H1 (cell line): ENCODE measurements at regions not wholly inside any gene's neighbourhood (a gene's known extent, or its start where the extent isn't known, plus 50 kb on each side); places are given as distances from the start of the nearest gene placed in this dataset.

Experiments used
- CTCF ChIA-PET: fragments of 300-600 bp; sonication (Branson Sonifier 250); formaldehyde crosslinking; loops from one replicate; lab custom pipeline; 2021; ENCODE audit not compliant: partially characterized antibody; lab: Charles Lee
- POLR2A ChIA-PET: fragments of 300-600 bp; sonication (Branson Sonifier 250); formaldehyde crosslinking; loops from one replicate; lab custom pipeline; 2021; ENCODE audit warnings: inconsistent platforms; ENCODE audit not compliant: partially characterized antibody; lab: Charles Lee
- DNase-seq, 2 experiments: peaks; one replicate each; pipeline versions ENCODE4 v3.0.0 to v3.0.0-alpha.2; 2010 to 2022; ENCODE audit warnings: low spot score in 2 of 2, low read depth in 1 of 2, mixed read lengths in 1 of 2
- FAIRE-seq: peaks from 2 replicates; lab custom pipeline; 2011; peaks lifted over from hg19 to GRCh38; lab: Jason Lieb, UNC
- H2AFZ ChIP-seq: 2 replicates; pipeline ENCODE4 v1.8.1; 2012; ENCODE audit warnings: low read length, inconsistent platforms
- H2AK5ac ChIP-seq: 2 replicates; pipeline ENCODE4 v1.6.1; 2013; ENCODE audit warnings: low read depth, low read length
- H2BK120ac ChIP-seq: replicated peaks from 2 replicates; pipeline ENCODE3; 2013; ENCODE audit warnings: low read depth, low read length, inconsistent platforms
- H2BK12ac ChIP-seq: 2 replicates; pipeline ENCODE4 v1.6.1; 2013; ENCODE audit warnings: low read depth, low read length
- H2BK15ac ChIP-seq: 2 replicates; pipeline ENCODE4 v1.6.1; 2013; ENCODE audit warnings: low read length
- H2BK20ac ChIP-seq: 2 replicates; pipeline ENCODE4 v1.6.1; 2013; ENCODE audit warnings: low read length
- H2BK5ac ChIP-seq: 2 replicates; pipeline ENCODE4 v1.6.1; 2013; ENCODE audit warnings: low read depth, low read length
- H3K14ac ChIP-seq: 2 replicates; pipeline ENCODE4 v1.6.1; 2013; ENCODE audit warnings: inconsistent platforms; ENCODE audit not compliant: insufficient read length
- H3K18ac ChIP-seq: 2 replicates; pipeline ENCODE4 v1.6.1; 2013; ENCODE audit warnings: low read length; ENCODE audit errors: extremely low read depth
- H3K23ac ChIP-seq: 2 replicates; pipeline ENCODE4 v1.6.1; 2013; ENCODE audit warnings: inconsistent platforms; ENCODE audit not compliant: insufficient read length
- H3K23me2 ChIP-seq: 2 replicates; pipeline ENCODE4 v1.6.1; 2013; ENCODE audit warnings: low read depth, low read length
- H3K27ac ChIP-seq: 2 replicates; pipeline ENCODE4 v1.6.1; 2011; ENCODE audit warnings: low read depth, low read length, inconsistent platforms
- H3K27me3 ChIP-seq, 4 experiments: replicated peaks in 1 of 4; 1 replicate in 1 of 4; 2 replicates in 3 of 4; pipeline versions ENCODE4 v1.6.1 to v1.8.1; 2011 to 2013; ENCODE audit warnings: low read length in 3 of 4, mild to moderate bottlenecking in 3 of 4, inconsistent platforms in 2 of 4, mixed read lengths in 2 of 4, moderate library complexity in 1 of 4; ENCODE audit not compliant: control insufficient read depth in 3 of 4, insufficient read depth in 3 of 4; ENCODE audit errors: extremely low read depth in 1 of 4
- H3K36me3 ChIP-seq, 4 experiments: 2 replicates each; pipeline versions ENCODE4 v1.6.1 to v1.8.1; 2011 to 2013; ENCODE audit warnings: mild to moderate bottlenecking in 4 of 4, low read length in 3 of 4, moderate library complexity in 2 of 4, control low read depth in 1 of 4, inconsistent platforms in 1 of 4; ENCODE audit not compliant: insufficient read depth in 4 of 4, control insufficient read depth in 2 of 4
- H3K4ac ChIP-seq: replicated peaks from 2 replicates; pipeline ENCODE3; 2013; ENCODE audit warnings: low read length, low read depth, mixed read lengths, inconsistent platforms; ENCODE audit not compliant: insufficient read length
- H3K4me1 ChIP-seq, 4 experiments: replicated peaks in 1 of 4; 1 replicate in 1 of 4; 2 replicates in 3 of 4; pipeline versions ENCODE4 v1.6.1 to v1.8.1; 2011 to 2013; ENCODE audit warnings: low read length in 3 of 4, inconsistent platforms in 2 of 4, mixed read lengths in 1 of 4; ENCODE audit not compliant: insufficient read depth in 4 of 4, control insufficient read depth in 3 of 4
- H3K4me2 ChIP-seq, 2 experiments: 2 replicates each; pipeline versions ENCODE4 v1.6.1 to v1.8.1; 2011 to 2013; ENCODE audit warnings: low read depth in 2 of 2, low read length in 2 of 2, control low read depth in 1 of 2, inconsistent platforms in 1 of 2, mild to moderate bottlenecking in 1 of 2; ENCODE audit not compliant: insufficient read depth in 1 of 2
- H3K4me3 ChIP-seq, 4 experiments: fragments of 200-600, 300-600 bp in 1 of 4; sonication (generic), shearing (Covaris generic), sonication (Bioruptor Twin) in 1 of 4; 2 replicates each; pipeline versions ENCODE4 v1.5.1 to v1.8.1; 2011 to 2016; ENCODE audit warnings: low read length in 4 of 4, low read depth in 3 of 4, control low read depth in 2 of 4, inconsistent platforms in 2 of 4, mild to moderate bottlenecking in 2 of 4, mixed read lengths in 1 of 4, moderate library complexity in 1 of 4; ENCODE audit not compliant: insufficient read depth in 2 of 4; ENCODE audit errors: extremely low read depth in 1 of 4
- H3K56ac ChIP-seq: replicated peaks from 2 replicates; pipeline ENCODE3; 2013; ENCODE audit warnings: low read depth, mild to moderate bottlenecking, mixed read lengths, low read length, inconsistent platforms; ENCODE audit not compliant: insufficient read length
- H3K79me1 ChIP-seq: 2 replicates; pipeline ENCODE4 v1.6.1; 2013; ENCODE audit warnings: low read depth, low read length, control low read depth
- H3K79me2 ChIP-seq, 2 experiments: 2 replicates each; pipeline versions ENCODE4 v1.6.1 to v1.8.1; 2012 to 2013; ENCODE audit warnings: low read length in 2 of 2, mild to moderate bottlenecking in 2 of 2, inconsistent platforms in 1 of 2; ENCODE audit not compliant: insufficient read depth in 2 of 2, control insufficient read depth in 1 of 2
- H3K9ac ChIP-seq, 4 experiments: replicated peaks in 1 of 4; 1 replicate in 1 of 4; 2 replicates in 3 of 4; pipeline versions ENCODE4 v1.6.1 to v1.8.1; 2011 to 2013; ENCODE audit warnings: low read depth in 3 of 4, low read length in 3 of 4, control low read depth in 2 of 4, mild to moderate bottlenecking in 2 of 4, moderate library complexity in 2 of 4, inconsistent platforms in 1 of 4; ENCODE audit errors: extremely low read depth in 1 of 4
- H3K9me3 ChIP-seq, 2 experiments: 2 replicates each; pipeline versions ENCODE4 v1.6.1 to v1.8.1; 2012 to 2013; ENCODE audit warnings: mild to moderate bottlenecking in 2 of 2, moderate library complexity in 2 of 2, control low read depth in 1 of 2, inconsistent platforms in 1 of 2, low read depth in 1 of 2, low read length in 1 of 2, mixed read lengths in 1 of 2; ENCODE audit not compliant: insufficient read depth in 2 of 2
- H4K20me1 ChIP-seq, 2 experiments: replicated peaks in 1 of 2; 2 replicates each; pipeline versions ENCODE3 to v1.8.1; 2011 to 2013; ENCODE audit warnings: inconsistent platforms in 2 of 2, low read length in 2 of 2, mild to moderate bottlenecking in 1 of 2; ENCODE audit not compliant: insufficient read depth in 2 of 2, control insufficient read depth in 1 of 2
- H4K5ac ChIP-seq: 2 replicates; pipeline ENCODE4 v1.6.1; 2013; ENCODE audit warnings: low read length, low read depth, mixed read lengths, inconsistent platforms; ENCODE audit not compliant: insufficient read length
- H4K8ac ChIP-seq: 2 replicates; pipeline ENCODE4 v1.8.0; 2013; ENCODE audit warnings: mild to moderate bottlenecking, moderate library complexity, low read length, inconsistent platforms; ENCODE audit not compliant: insufficient read depth; ENCODE audit errors: extremely low read depth
- H4K91ac ChIP-seq: replicated peaks from 2 replicates; pipeline ENCODE3; 2013; ENCODE audit warnings: low read length, mixed read lengths, inconsistent platforms; ENCODE audit not compliant: insufficient read length
- CEBPB ChIP-seq: IDR thresholded peaks from 2 replicates; pipeline ENCODE4 v1.6.1; 2012; ENCODE audit warnings: low read depth, low read length
- HDAC2 ChIP-seq, 2 experiments: fragments of 300-600 bp in 1 of 2; sonication (generic) in 1 of 2; IDR thresholded peaks; 2 replicates each; pipeline ENCODE4 v1.6.1; 2011 to 2012; ENCODE audit warnings: low read depth in 2 of 2, low read length in 2 of 2, mild to moderate bottlenecking in 2 of 2, moderate library complexity in 2 of 2, borderline replicate concordance in 1 of 2, inconsistent platforms in 1 of 2
- KDM1A ChIP-seq: fragments of 200-600, 300-600 bp; sonication (generic); IDR thresholded peaks from 2 replicates; pipeline ENCODE4 v1.7.1; 2016; ENCODE audit warnings: mild to moderate bottlenecking, low read length, borderline replicate concordance
- SP2 ChIP-seq: IDR thresholded peaks from 2 replicates; pipeline ENCODE4 v1.6.1; 2012; ENCODE audit warnings: mild to moderate bottlenecking, low read length, inconsistent platforms
- WGBS, 2 experiments: shearing (Covaris generic) in 1 of 2; methylation state at CpG; one replicate each; pipeline versions ENCODE4 v1.1.6 to v1.1.7; 2013 to 2015; ENCODE audit warnings: low lambda C conversion rate in 2 of 2, mixed read lengths in 2 of 2, inconsistent platforms in 1 of 2, low coverage in 1 of 2, missing lambda C conversion rate in 1 of 2; ENCODE audit not compliant: insufficient replicate concordance in 2 of 2, insufficient coverage in 1 of 2, insufficient read length in 1 of 2; ENCODE audit errors: extremely low coverage in 1 of 2, missing lambda C conversion rate in 1 of 2; 5-methylcytosine and 5-hydroxymethylcytosine counted together

- H3K27me3 ChIP-seq: peaks cover 90 to 99% (median 99%) of the 10 kb centered on the region in 4 experiments
Observed at GRCh38 chr15:89397653-89398023, 63.0 kb upstream of the POLG start.

More at GRCh38 chr15:89397653-89398023, 63.0 kb upstream of the POLG start:
- H4K8ac ChIP-seq: no peak overlapping the region
- no peak overlapping the region for H2AFZ ChIP-seq
- DNase-seq (no peak), FAIRE-seq (no peak)
- H3K79me2 ChIP-seq: no peaks in the 10 kb centered on the region
- no peak overlapping the region for H3K27ac ChIP-seq
- no peak overlapping the region for H4K5ac ChIP-seq
- no peak overlapping the region for H3K23ac ChIP-seq
- H3K79me1 ChIP-seq: no peaks in the 10 kb centered on the region
- H3K9me3 ChIP-seq: no peaks in the 10 kb centered on the region
- WGBS, 2 experiments: 38% methylated on average over 3 of the region's 3 CpGs; no CpG with 5 or more reads in 1 of the 2 experiments
- H3K23me2 ChIP-seq: peaks cover 3% of the 10 kb centered on the region
- no peaks in the 10 kb centered on the region for H3K36me3 ChIP-seq
- no peak overlapping the region for H3K18ac ChIP-seq
- TF ChIP-seq KDM1A: peak; percentile 90
- TF ChIP-seq SP2: no peak
- TF ChIP-seq HDAC2 (IDR thresholded peaks at IDR 0.05; ENCODE audit: borderline replicate concordance in 1 of 2, low read depth in 2 of 2, low read length in 2 of 2): 0 out of 4 replicates have a peak, but pooled peaks of 1 of the 2 experiments have one; percentile 63
- no peak for TF ChIP-seq CEBPB
- H2BK15ac ChIP-seq: no peak overlapping the region
- no peak overlapping the region for H2AK5ac ChIP-seq
- no peak overlapping the region for H3K56ac ChIP-seq
- H3K14ac ChIP-seq: no peak overlapping the region
- H3K4me1 ChIP-seq: peaks cover 5 to 42% (median 19%) of the 10 kb centered on the region in 4 experiments
- H4K91ac ChIP-seq: no peak overlapping the region
- H3K9ac ChIP-seq: no peak overlapping the region
- no peak overlapping the region for H3K4me3 ChIP-seq
- CTCF ChIA-PET: interaction anchor here (0.8 to 3.1 kb wide), 7 partner anchors 17 to 98 kb away, joined by 3 to 18 read pairs (median 5); no protein-coding TSS in a partner anchor
- H4K20me1 ChIP-seq: peaks cover 12 to 38% of the 10 kb centered on the region in 2 experiments
- H3K4ac ChIP-seq: no peak overlapping the region
- POLR2A ChIA-PET: interaction anchor here (1.0 to 4.4 kb wide), 4 partner anchors 10 to 37 kb away, joined by 4 to 28 read pairs (median 10); no protein-coding TSS in a partner anchor
- no peak overlapping the region for H2BK20ac ChIP-seq
- no peak overlapping the region for H2BK12ac ChIP-seq
- 0 out of 2 replicates have a peak overlapping the region, but pooled peaks have one; percentile 22 for H2BK5ac ChIP-seq
- H2BK120ac ChIP-seq: no peak overlapping the region
- peak overlapping the region; percentile 51 to 64; a peak in 2 of 4 replicates for H3K4me2 ChIP-seq
